NCI-H2081 (cell line): ENCODE measurements at regions not wholly inside any gene's neighbourhood (a gene's known extent, or its start where the extent isn't known, plus 50 kb on each side); places are given as distances from the start of the nearest gene placed in this dataset.

ENCODE experiments used
- DNase-seq, 2 experiments: peaks; one replicate each; lab custom pipeline; 2025; lab: John Stamatoyannopoulos, UW

- DNase-seq, result no peak
These were observed 51.7 kb upstream of the ACVR2A start for GRCh38 chr2:147792966-147793617.

GRCh38 chr2:147790580-147790979 lies 54.2 kb upstream of the ACVR2A start:
- no peak for DNase-seq

DNA sequence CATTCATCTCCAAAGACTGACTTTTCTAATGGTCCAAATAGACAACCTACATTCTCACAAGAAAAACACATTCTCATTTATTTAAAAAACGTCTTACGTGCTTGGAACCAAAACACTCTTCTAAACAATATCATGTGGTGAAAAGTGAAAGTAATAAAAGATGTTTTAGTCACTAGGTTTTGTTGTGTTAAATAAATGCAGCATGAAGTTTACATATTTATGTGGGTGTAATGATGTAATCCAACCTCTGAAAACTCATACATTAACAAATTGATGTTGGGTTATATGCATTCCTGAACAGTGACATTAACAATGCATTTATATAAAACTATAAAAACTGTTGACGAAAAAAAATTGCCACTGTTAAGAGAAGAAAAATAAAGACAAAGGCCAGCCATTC lies 55.1 kb upstream of the ACVR2A start:
- DNase-seq, result no peak

- DNase-seq, result no peak
These were observed 55.5 kb upstream of the ACVR2A start for GRCh38 chr2:147789287-147789686.

DNA sequence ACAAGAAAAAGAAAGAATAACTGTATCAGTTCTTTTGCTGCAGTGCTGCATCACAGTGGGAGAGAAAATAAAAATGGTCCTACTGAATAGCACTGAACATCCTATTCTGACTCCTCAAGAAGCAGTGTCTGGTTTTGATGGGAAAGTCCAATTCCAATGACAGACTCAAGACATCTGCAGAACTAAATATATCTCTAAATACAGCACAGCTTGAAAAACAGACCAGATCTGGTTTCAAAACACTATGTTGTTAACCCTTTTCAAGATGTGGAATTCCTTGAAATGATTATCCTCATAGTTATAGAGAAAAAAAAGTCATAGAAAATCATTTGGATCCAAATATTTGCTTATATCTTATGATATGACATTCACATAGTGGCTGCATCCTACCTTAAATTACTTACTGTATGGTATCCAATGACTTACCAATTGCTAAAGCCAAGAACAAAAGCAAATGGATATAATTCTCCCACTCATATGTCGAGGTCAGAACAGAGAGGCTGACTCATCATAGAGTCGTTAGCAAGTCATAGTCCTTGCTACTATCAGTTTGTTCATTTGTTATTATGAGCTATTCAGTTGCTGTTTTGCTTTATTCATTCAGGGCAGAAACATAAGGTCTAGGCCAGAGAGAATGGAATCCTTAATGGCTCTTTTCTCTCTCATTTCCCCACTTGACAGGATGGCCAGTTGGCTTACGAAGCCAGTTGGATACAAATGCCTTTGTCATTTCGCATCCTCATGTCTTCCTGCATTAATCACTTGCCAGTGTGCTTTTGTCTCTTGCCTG lies 62.5 kb upstream of the ACVR2A start:
- peak in 1 of 2 experiments; percentile 12 for DNase-seq

- DNase-seq, result no peak
These were observed 65.4 kb upstream of the ACVR2A start for GRCh38 chr2:147779440-147779839.

DNA sequence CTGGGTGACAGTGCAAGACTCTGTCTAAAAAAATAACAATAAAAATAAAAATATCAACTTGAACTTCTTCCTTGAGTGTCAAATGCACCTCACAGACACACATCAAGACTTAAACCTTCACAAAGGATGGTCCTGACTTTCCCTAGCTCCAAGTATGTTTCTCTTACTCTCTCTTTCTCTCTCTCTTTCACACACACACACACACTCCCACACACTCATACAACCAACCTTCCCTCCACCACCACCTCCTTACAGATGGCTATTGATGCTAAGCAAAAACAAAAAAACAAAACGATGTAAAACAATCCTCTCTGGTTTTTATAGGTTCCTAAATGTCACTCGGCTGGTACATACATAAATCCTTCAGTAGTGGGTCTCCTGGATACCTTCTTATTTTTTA lies 67.4 kb upstream of the ACVR2A start:
- no peak for DNase-seq

GRCh38 chr2:147774805-147775204 lies 70.0 kb upstream of the ACVR2A start:
- DNase-seq, result no peak

DNA sequence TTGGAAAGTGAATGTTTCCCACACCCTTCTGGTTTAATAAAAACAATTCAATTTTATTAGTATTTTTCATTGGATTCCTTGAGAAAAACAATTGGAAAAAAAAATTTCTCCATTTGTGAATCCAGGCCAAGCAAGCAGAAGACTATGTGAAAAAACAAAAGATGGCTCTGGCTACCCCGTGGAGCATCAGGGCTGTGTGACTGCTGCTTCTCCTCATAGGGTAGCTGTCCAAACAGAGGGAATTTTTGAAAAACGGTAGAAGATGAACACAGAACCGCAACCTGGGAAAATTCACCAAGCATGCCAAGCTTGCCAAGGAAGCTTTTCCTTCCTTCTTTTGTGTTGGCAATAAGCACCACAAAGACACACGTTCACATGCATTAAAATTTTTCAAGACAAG lies 71.3 kb upstream of the ACVR2A start:
- no peak for DNase-seq

DNA sequence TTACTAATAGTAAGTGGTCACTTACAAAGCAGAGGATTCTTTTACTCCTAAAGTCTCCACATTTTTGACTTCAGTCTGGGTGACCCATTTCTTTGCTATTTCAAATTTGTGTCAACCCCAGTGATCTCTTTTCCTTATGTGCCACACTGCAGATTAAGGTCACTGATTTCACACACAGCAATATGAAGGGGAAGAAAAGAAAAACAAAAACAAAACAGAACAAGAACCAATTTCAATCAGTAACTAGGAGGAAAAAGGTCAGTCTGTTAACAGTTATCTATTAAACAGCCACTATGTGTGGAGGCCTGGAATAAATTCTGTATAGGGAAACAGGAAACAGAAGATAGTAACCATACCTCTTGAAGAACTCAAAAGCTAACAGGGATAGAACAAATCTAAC lies 72.0 kb upstream of the ACVR2A start:
- no peak for DNase-seq

DNA sequence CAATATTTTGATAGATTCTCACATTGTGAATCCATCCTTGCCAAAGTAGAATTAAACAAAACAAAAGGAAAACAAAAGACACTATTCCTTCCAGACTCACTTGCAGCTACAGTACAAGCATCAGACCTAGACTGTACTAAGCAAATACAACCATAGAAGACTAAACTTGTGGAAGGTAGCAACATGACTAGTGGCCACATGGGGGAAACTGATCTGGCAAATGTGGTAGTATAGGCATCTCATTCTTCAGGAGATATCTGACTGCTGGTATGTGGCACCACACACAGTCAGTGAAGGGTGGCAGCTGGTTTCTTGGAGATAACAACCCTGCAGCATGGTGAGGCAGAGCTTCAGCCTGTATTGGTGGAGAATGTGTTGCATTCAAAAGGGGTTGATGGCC lies 81.0 kb upstream of the ACVR2A start:
- no peak for DNase-seq

DNA sequence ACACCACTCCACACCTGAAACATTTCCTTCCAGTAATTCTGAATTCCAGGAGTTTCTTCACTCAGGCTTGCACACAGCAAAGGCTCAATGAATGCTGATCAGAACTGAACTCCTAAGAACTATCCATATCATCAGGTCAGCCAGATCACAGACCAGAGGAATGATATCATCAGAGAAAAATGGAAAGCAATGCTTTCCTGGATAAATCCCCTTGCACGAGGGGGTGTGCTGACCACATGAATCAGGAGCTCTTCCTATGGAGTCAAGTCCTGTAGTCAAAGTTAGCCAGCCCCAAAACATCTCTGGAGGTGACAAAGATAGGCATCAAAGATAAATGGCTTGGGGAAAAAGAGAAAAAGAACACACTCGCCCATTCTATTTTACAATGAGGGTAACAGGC lies 83.8 kb upstream of the ACVR2A start:
- no peak for DNase-seq

- DNase-seq, result no peak
These were observed 85.3 kb upstream of the ACVR2A start for GRCh38 chr2:147759536-147759935.

GRCh38 chr2:147758821-147759220 lies 86.0 kb upstream of the ACVR2A start:
- no peak for DNase-seq

GRCh38 chr2:147756069-147756468 lies 88.8 kb upstream of the ACVR2A start:
- DNase-seq, result peak; percentile 57 to 84

- DNase-seq, result no peak
These were observed 104.5 kb upstream of the ACVR2A start for GRCh38 chr2:147740211-147740927.

DNA sequence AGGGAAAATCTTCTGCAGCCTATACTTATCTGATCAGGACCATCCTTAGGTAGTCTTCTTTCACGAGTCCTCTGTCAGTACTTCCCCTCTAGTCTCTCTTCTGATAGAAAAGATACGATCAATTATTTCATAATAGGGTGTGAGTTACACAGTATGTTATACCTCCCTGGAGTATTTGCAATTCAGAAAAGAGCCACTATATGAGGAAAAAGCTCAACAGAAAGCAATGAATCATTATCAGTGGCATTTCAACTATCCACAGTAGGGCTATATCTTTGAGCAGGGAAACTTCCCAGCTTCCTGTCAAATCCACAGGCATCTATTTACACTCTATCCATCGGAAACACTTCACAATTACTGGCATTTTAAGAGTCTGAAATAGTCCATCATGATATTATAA lies 105.3 kb upstream of the ACVR2A start:
- no peak for DNase-seq

GRCh38 chr2:147718831-147719230 lies 126.0 kb upstream of the ACVR2A start:
- no peak for DNase-seq

DNA sequence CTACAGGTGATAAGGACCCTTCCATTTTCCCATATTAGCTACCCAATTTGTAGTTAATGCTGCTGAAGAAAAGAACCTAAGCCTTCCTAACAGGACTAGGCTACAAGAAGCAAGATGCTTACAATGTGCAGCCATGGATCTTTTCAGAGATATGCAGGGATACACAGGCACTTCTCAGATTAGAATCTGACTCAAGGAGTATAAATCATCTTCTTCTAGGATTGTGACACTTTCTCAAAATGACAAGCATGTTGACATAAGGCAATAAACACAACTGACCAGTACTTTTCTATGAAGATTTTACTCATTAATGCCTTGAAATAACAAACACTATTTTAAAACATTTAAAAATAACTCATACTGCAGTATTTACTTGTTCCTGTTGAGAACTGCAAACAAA lies 127.9 kb upstream of the ACVR2A start:
- DNase-seq, result no peak

DNA sequence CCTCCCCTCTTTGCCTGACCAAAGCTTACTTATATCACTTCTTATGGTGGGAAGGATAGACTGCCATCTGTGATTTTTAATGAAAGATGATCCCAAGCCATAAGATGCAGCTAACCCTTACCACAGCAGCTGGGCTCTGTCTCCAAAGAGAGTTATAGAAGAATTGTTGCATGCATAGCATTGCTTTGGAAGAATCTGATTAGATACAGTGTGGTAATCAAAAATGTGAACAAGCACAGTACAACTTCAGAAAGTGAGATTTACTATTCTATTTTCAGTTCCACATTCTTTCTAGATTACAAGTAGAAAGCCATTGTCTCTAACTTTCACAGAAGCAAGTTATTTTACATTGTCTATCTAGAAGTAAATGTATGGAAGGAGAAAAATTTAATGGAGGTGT lies 129.0 kb upstream of the ACVR2A start:
- no peak for DNase-seq

- no peak for DNase-seq
These were observed 130.2 kb upstream of the ACVR2A start for GRCh38 chr2:147714582-147714981.

- no peak for DNase-seq
These were observed 131.5 kb upstream of the ACVR2A start for GRCh38 chr2:147713349-147713748.

- no peak for DNase-seq
These were observed 132.8 kb upstream of the ACVR2A start for GRCh38 chr2:147712051-147712450.
